Spleen (tissue), 7 donors: ENCODE measurements at regions not wholly inside any gene's neighbourhood (a gene's known extent, or its start where the extent isn't known, plus 50 kb on each side); places are given as distances from the start of the nearest gene placed in this dataset.

Experiments
- CTCF ChIP-seq, 11 experiments: fragments of 200-600 bp in 7 of 11; fragments of 450-650 bp in 4 of 11; sonication (generic) in 4 of 11; IDR thresholded peaks in 8 of 11; conservative IDR thresholded peaks in 3 of 11; 1 replicate in 7 of 11; 2 replicates in 4 of 11; pipeline versions ENCODE4 v1.4.0 to v1.8.0; 2016 to 2021; ENCODE audit warnings: antibody characterized with exemption in 11 of 11, inconsistent platforms in 4 of 11, mild to moderate bottlenecking in 1 of 11
- POLR2AphosphoS5 ChIP-seq, 3 donors: sonication (generic); formaldehyde crosslinking; IDR thresholded peaks; one replicate each; pipeline ENCODE4 v1.5.1; 2017; ENCODE audit warnings: antibody characterized with exemption in 3 of 3
- donor health status: DM: no; HTN: no; CAD: no; lungs with moderate emphysema.
- donor health status: DM: no; HTN: no; CAD: no.
- donor health status: DM: no; HTN: no; CAD: no.

DNA sequence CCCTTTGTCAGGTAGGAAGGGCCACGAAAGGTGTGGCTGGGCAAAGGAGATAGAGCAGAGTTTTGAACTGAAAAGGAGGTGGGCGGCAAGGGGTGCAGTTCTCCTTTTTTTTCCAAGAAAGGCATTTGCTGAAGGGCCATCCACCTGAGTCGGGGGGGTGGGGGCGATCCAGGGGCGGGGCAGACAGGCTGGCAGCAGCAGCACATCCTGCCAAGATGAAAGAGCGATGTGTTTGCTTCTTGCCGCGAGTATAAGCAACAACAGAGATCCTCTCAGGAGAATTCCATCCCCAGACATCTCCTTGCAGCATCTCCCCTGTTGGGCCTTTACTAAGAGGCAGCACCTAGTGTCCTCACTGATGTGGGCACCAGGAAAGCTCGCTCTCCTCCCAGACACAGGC lies 516.5 kb downstream of the CD83 start:
- TF ChIP-seq POLR2AphosphoS5 (IDR thresholded peaks at IDR 0.05) (no peak), CTCF (IDR thresholded peaks at IDR 0.05 in 8 of 11, conservative IDR thresholded peaks at IDR 0.05 in 3 of 11) (no peak)
